B cell (primary cell): ENCODE measurements at regions not wholly inside any gene's neighbourhood (a gene's known extent, or its start where the extent isn't known, plus 50 kb on each side); places are given as distances from the start of the nearest gene placed in this dataset.

Experiments
- CTCF ChIP-seq: fragments of 200-600 bp; IDR thresholded peaks from one replicate; pipeline ENCODE4 v1.8.0; 2022; ENCODE audit warnings: antibody characterized with exemption, mild to moderate bottlenecking
- EZH2 ChIP-seq: IDR thresholded peaks from 2 replicates; pipeline ENCODE4 v1.6.1; 2012; ENCODE audit warnings: borderline replicate concordance, low read depth, mild to moderate bottlenecking, moderate library complexity, low read length; ENCODE audit not compliant: insufficient read depth, poor library complexity, severe bottlenecking

- no peak for TF ChIP-seq CTCF
- TF ChIP-seq EZH2: no peak
These were observed 237.3 kb downstream of the PMP22 start for GRCh38 chr17:15027853-15028252.
